Calu3 (cell line): ENCODE measurements at regions not wholly inside any gene's neighbourhood (a gene's known extent, or its start where the extent isn't known, plus 50 kb on each side); places are given as distances from the start of the nearest gene placed in this dataset.

Experiments used
- BruUV-seq: library from RNA; stranded (reverse); fragments of 400-500 nt; replicated peaks from 2 replicates; lab custom pipeline; 2021; lab: Mats Ljungman, UMichigan
- CTCF ChIA-PET: fragments of 300-600 bp; sonication (Branson Sonifier 250); formaldehyde crosslinking; loops from one replicate; lab custom pipeline; 2022; ENCODE audit warnings: antibody characterized with exemption; lab: Charles Lee
- DNase-seq: peaks from one replicate; pipeline ENCODE4 v3.0.0; 2022
- H3K27ac Mint-ChIP-seq: one replicate; pipeline ENCODE4 v1.8.0; 2022; ENCODE audit warnings: mixed read lengths; ENCODE audit not compliant: unreplicated experiment
- H3K27me3 Mint-ChIP-seq: one replicate; pipeline ENCODE4 v1.8.0; 2022; ENCODE audit warnings: mixed read lengths; ENCODE audit not compliant: unreplicated experiment
- H3K36me3 Mint-ChIP-seq: one replicate; pipeline ENCODE4 v1.8.0; 2022; ENCODE audit warnings: mild to moderate bottlenecking, moderate library complexity, mixed read lengths; ENCODE audit not compliant: insufficient read depth, unreplicated experiment
- H3K4me1 Mint-ChIP-seq: one replicate; pipeline ENCODE4 v1.8.0; 2022; ENCODE audit warnings: mild to moderate bottlenecking, low read depth, mixed read lengths; ENCODE audit not compliant: unreplicated experiment
- H3K4me3 Mint-ChIP-seq: one replicate; pipeline ENCODE4 v1.8.0; 2022; ENCODE audit warnings: mild to moderate bottlenecking, low read depth, moderate library complexity, mixed read lengths; ENCODE audit not compliant: unreplicated experiment
- H3K9me3 Mint-ChIP-seq: one replicate; pipeline ENCODE4 v1.8.0; 2022; ENCODE audit warnings: low read depth, mixed read lengths; ENCODE audit not compliant: unreplicated experiment
- CTCF ChIP-seq: fragments of 200-600 bp; IDR thresholded peaks from one replicate; pipeline ENCODE4 v1.8.0; 2022; ENCODE audit warnings: antibody characterized with exemption; ENCODE audit not compliant: unreplicated experiment
- intact Hi-C: fragments of 100-400 bp; cut with micrococcal nuclease; formaldehyde crosslinking; loops from one replicate; pipeline ENCODE4 v1.10.0; 2022; ENCODE audit not compliant: unreplicated experiment

DNA sequence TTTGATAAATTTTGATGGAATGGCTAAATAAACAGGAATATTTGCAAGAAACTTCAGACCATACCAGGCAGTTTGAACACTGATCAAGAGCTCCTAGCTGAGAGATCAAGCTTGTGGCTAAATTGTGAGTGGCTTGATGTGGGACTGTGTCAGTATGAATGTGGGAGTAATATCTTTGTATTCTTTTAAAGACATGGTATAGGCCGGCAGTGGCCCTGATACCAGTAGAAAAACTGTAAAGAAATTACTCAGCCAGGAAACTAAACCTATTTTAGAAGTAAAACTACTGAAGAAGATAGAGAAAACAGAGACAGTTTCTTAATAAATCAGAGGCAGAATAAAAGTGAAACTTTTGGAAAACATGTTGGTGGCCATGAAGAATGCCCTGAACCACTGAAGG is 608.4 kb upstream of the SYNCRIP start:
- CTCF ChIA-PET: no interaction called here
- intact Hi-C loops: no loop called here
- no TSS peak for BruUV-seq
- H3K4me3 Mint-ChIP-seq: no peak overlapping the region
- TF ChIP-seq CTCF: no peak
- H3K27me3 Mint-ChIP-seq: no peaks in the 10 kb centered on the region
- H3K36me3 Mint-ChIP-seq: no peaks in the 10 kb centered on the region
- no peaks in the 10 kb centered on the region for H3K4me1 Mint-ChIP-seq
- no peak overlapping the region for H3K27ac Mint-ChIP-seq
- H3K9me3 Mint-ChIP-seq: no peaks in the 10 kb centered on the region
- no peak for DNase-seq

DNA sequence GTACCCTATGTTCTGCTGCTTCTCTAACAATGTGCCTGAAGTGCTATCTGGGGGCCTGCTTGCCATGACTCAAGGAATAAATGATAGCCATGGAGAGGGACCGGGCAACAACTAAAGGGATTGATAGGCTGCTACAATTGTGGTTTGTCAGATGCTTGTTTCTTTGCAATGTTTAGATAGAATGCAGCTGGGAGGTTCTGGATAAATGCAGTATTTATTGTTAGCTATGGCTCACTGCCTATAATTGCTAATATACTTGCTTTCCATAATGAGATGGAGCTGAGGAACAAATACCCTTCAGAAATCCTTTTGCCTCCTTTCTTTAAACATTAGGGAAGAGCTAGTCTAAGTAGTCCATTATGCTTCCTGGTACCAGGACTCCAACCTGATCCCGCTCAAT is 575.2 kb upstream of the SYNCRIP start:
- no TSS peak for BruUV-seq
- peaks cover 2% of the 10 kb centered on the region for H3K9me3 Mint-ChIP-seq
- no peak for TF ChIP-seq CTCF
- no peak overlapping the region for H3K4me3 Mint-ChIP-seq
- H3K36me3 Mint-ChIP-seq: no peaks in the 10 kb centered on the region
- H3K27me3 Mint-ChIP-seq: no peaks in the 10 kb centered on the region
- H3K4me1 Mint-ChIP-seq: no peaks in the 10 kb centered on the region
- DNase-seq: no peak
- CTCF ChIA-PET: no interaction called here
- no peak overlapping the region for H3K27ac Mint-ChIP-seq
- intact Hi-C loops: no loop called here

DNA sequence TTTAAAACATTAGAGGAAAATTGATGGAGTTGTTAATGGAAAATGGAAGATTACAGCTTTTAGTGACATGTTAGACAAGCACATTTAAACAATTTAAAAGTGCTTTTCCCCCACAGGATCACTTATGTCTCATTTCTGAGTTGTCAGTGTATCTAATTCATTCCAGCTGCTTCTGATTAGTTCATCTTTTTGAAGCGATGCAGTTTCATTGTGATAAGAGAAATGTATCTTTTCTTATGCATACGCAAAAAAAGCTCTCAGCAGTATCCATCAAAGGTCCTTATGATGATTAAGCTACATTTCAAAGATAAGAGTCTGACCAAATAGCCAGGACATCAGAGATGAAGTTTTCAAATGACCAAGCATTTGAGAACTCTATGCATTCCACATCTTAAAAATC is 572.6 kb upstream of the SYNCRIP start:
- no peak for DNase-seq
- TF ChIP-seq CTCF: no peak
- Mint-ChIP-seq H3K9me3 (peaks cover 2% of the 10 kb centered on the region), H3K27ac (no peak overlapping the region), H3K36me3 (no peaks in the 10 kb centered on the region), H3K4me1 (no peaks in the 10 kb centered on the region), H3K27me3 (no peaks in the 10 kb centered on the region), H3K4me3 (no peak overlapping the region)
- intact Hi-C loops: no loop called here
- CTCF ChIA-PET: interaction anchor here (0.7 kb wide), 1 partner anchor 1317 kb away, joined by 3 read pairs; no protein-coding TSS in a partner anchor
- no TSS peak for BruUV-seq

- CTCF ChIA-PET: no interaction called here
- peaks cover 2% of the 10 kb centered on the region for H3K9me3 Mint-ChIP-seq
- H3K4me3 Mint-ChIP-seq: no peak overlapping the region
- intact Hi-C loops: no loop called here
- H3K27ac Mint-ChIP-seq: no peak overlapping the region
- no peak for TF ChIP-seq CTCF
- no peak for DNase-seq
- no TSS peak for BruUV-seq
- H3K36me3 Mint-ChIP-seq: no peaks in the 10 kb centered on the region
- H3K4me1 Mint-ChIP-seq: no peaks in the 10 kb centered on the region
- H3K27me3 Mint-ChIP-seq: no peaks in the 10 kb centered on the region
These were observed 563.3 kb upstream of the SYNCRIP start for GRCh38 chr6:86205980-86206379.

DNA sequence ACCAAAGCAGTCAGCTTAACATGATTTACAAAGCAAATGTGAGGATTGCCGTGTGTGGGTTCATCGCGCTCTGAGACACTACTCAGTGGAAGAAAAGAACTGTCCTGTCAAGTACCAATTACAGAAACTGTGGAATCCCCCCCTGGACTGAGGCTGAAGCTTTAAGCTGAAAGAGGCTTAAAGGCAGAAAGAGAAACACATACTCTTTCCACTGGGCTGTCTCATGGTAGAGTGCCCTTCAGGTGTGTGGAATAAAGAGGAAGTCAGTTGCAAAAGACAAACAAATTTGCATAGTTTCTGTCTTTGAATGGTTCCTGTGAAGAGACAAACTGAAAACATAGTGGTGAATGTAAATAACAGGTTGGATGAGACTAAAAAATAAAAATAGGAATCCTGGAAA is 560.4 kb upstream of the SYNCRIP start:
- DNase-seq: no peak
- CTCF ChIA-PET: no interaction called here
- Mint-ChIP-seq H3K27me3 (no peaks in the 10 kb centered on the region), H3K4me1 (no peaks in the 10 kb centered on the region), H3K27ac (no peak overlapping the region), H3K36me3 (no peaks in the 10 kb centered on the region), H3K9me3 (peaks cover 5% of the 10 kb centered on the region), H3K4me3 (no peak overlapping the region)
- intact Hi-C loops: no loop called here
- TF ChIP-seq CTCF: no peak
- BruUV-seq: no TSS peak
